Smooth muscle cell of the brain vasculature (primary cell): ENCODE measurements at regions not wholly inside any gene's neighbourhood (a gene's known extent, or its start where the extent isn't known, plus 50 kb on each side); places are given as distances from the start of the nearest gene placed in this dataset.
A peak's percentile ranks its signal among the peaks of the same experiment; 100 is the strongest.
"Not testable (repeated sequence)": the region's sequence is repeated elsewhere in the genome, so short reads cannot be mapped to it uniquely, and the experiment has no call there.

ENCODE experiments used
- DNase-seq: peaks from one replicate; pipeline ENCODE4 v3.0.0-alpha.2; 2012; ENCODE audit warnings: low read depth, low spot score

DNA sequence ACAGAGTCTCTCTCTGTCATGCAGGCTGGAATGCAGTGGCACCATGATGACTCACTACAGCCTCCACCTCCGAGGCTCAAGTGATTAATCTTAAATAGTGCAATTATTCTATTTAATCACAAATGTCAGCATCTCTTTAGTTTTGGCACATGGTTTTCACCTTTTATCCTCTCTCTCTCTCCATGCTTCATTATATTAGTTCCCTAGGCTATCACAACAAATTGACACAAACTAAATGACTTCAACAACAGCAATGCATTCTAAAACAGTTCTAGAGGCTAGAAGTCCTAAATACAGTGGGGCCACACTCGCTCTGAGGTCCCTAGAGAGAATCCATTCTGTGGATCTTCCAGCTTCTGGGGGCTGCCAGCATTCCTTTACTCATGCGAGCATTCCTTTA is 178.2 kb upstream of the ZNG1F start:
- DNase-seq, result not testable (repeated sequence)

- not testable (repeated sequence) for DNase-seq
Measured at GRCh38 chr9:41361790-41362189, 172.7 kb upstream of the ZNG1F start.

DNA sequence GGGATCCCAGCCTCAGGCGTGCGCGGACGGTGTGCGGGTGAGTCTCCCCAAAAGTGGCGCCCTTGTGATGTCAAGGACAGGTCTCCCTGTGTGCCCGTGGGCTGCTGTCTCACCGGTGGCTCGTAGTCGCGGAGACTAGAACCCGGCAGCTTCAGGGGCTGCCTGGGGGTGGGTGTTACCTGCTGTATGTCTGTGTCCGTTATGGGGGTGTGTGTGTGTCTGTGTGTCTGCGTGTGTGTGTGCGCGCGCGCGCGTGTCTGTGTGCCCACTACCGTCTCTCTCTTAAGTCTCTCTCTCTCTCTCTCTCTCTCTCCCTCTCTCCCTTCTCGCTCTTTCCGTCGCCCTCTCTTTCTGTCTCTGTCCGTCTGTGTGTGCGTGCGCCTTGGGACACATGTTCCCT is 170.0 kb upstream of the ZNG1F start:
- not testable (repeated sequence) for DNase-seq

DNA sequence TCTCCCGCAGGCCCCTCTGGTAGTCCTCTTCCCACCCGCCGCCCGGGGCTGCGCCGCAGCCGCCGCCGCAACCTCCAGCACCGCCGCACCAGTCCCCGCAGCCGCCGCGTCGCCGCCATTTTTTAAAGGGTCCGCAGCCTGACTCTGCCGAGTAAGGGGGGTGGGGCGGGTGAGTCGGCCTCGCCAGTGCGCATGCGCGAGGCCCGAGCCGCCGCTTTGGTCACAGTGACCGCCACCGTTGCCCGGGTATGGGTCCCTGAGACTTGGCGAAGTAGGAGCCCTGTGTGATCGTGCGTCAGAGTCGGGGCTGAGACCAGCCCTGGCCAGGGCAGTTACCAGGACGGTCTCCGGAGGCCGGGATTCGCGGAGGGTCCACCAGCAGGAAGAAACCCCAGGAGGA is 169.6 kb upstream of the ZNG1F start:
- peak; percentile 12 for DNase-seq

GRCh38 chr9:41357918-41358404 is 168.8 kb upstream of the ZNG1F start:
- not testable (repeated sequence) for DNase-seq

- not testable (repeated sequence) for DNase-seq
Measured at GRCh38 chr9:41357350-41357748, 168.2 kb upstream of the ZNG1F start.

GRCh38 chr9:41356588-41357349 is 167.7 kb upstream of the ZNG1F start:
- DNase-seq, result peak; percentile 18

- not testable (repeated sequence) for DNase-seq
Measured at GRCh38 chr9:41355712-41356450, 166.8 kb upstream of the ZNG1F start.

DNA sequence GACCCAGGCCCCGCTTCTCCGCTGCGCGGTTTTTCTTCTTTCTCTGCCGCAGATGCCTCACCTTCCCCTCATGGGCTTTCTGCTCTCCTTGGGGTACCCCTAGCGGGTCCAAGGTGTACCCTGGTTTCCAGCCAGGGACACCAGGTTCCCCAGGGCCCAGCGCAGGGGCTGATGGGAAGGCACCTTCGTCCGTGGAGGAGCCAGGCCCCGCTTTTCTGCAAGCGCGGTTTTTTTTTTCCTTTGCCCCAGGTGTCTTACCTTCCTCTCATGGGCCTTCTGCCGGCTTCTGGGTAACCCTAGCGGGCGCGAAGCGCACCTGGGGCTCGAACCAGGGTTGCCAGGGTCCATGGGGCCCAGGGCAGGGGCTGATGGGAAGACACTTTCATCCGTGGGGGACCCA is 165.9 kb upstream of the ZNG1F start:
- not testable (repeated sequence) for DNase-seq

DNA sequence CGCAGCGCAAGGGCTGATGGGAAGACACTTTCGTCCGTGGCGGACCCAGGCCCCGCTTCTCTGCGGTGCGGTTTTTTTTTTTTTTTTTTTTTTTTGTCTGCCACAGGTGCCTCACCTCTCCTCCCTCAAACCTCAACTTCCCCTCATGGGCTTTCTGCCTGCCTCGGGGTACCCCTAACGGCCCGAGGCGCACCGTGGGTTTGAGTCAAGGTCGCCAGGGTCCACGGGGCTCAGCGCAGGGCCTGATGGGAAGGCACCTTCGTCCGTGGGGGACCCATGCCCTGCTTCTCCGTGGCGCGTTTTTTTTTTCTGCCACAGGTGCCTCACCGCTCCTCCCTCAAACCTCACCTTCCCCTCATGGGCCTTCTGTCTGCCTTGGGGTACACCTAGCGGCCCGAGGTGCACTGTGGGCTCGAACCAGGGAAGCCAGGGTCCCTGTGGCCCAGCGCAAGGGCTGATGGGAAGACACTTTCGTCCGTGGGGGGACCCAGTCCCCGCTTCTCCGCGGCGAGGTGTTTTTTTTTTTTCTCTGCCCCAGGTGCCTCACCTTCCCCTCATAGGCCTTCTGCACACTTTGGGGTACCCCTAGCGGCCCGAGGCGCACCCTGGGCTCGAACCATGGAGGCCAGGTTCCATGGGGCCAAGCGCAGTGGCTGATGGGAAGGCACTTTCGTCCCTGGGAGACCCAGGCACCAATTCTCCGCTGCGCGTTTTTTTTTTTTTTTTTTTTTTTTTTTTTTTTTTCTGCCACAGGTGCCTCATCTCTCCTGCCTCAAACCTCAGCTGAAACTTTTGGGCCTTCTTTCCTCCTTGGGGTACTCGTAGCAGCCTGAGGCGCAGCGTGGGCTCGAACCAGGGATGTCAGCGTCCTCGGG is 165.2 kb upstream of the ZNG1F start:
- not testable (repeated sequence) for DNase-seq

DNA sequence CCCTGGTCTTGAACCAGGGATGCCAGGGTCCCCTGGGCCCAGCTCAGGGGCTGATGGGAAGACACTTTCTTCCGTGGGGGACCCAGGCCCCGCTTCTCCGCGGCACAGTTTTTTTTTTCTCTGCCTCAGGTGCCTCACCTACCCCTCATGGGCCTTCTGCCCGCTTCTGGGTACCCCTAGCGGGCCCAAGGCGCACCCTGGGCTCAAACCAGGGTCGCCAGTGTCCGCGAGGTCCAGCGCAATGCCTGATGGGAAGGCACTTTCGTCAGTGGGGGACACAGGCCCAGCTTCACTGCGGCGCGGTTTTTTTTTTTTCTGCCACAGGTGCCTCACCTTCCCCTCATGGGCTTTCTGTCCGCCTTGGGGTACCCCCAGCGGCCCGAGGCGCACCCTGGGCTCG is 163.9 kb upstream of the ZNG1F start:
- DNase-seq, result not testable (repeated sequence)

- DNase-seq, result not testable (repeated sequence)
Measured at GRCh38 chr9:41352390-41352789, 163.3 kb upstream of the ZNG1F start.

DNA sequence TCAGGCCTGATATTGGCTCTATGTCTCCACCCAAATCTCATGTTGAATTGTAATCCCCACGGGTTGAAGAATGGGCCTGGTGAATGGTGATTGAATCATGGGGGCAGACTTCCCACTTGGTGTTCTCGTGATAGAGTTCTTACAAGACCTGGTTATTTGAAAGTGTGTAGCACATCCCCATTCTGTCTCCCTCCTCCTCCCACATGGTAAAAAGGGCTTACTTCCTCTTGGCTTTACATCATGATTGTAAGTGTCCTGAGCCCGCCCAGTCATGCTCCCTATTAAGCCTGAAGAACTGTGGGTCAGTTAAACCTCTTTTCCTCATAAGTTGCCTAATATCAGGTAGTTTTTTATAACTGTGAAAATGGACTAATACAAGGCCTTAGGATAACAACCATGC is 158.8 kb upstream of the ZNG1F start:
- not testable (repeated sequence) for DNase-seq

DNA sequence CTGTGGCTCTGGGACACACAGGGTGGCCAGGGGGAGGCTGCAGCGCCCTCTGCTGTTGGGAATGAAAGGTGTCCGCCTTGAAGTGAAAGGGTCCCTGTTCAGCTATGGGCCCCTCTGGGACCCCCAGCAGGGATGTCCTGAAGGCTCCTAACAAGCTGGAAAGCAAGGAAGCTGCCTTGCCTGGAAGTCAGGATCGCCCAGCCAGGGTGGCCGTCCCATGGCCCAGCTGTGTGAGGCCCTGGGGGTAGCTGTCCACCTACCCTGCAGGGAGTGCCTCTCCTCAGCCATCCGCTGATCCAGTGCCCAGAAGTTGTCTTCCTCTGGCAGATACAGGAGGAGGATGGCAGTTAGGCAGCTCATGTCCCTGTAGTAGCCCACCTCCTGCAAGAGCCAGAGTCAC is 143.4 kb upstream of the ZNG1F start:
- not testable (repeated sequence) for DNase-seq

DNA sequence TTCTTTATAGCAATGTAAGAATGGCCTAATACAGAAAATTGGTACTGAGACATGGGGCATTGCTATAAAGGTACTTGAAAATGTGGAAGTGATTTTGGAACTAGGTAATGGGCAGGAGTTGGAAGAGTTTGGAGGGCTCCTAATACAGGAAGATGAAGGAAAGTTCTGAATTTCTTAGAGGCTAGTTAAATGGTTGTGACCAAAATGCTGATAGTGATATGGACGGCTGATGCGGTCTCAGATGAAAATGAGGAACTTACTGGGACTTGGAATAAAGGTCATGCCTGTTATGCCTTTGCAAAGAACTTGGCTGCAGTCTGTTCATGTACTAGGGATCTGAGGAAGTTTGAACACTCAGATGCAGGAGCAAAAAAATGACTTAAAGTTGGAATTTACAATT is 132.2 kb upstream of the ZNG1F start:
- not testable (repeated sequence) for DNase-seq

DNA sequence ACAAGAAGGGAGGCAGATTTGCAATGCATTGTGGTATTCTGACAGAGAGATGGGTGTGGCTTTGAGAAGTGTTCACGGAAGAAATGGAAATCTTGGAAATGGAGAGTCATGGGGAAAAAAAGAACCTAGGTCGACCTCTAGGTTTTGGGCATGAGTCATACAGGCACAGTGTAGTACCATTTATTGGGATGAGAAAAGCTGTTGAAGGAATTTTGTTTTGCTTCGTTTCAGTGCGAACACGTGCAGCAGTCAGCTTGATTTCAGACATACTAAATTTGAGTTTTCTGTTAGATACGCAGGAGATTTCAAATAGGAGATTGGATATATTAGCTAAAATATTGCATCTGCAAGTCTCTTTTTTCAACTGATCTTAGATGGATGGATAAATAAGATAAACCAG is 119.8 kb upstream of the ZNG1F start:
- not testable (repeated sequence) for DNase-seq

- DNase-seq, result not testable (repeated sequence)
Measured at GRCh38 chr9:41285744-41286143, 96.6 kb upstream of the ZNG1F start.

GRCh38 chr9:41280299-41281238 is 91.5 kb upstream of the ZNG1F start:
- DNase-seq, result not testable (repeated sequence)

DNA sequence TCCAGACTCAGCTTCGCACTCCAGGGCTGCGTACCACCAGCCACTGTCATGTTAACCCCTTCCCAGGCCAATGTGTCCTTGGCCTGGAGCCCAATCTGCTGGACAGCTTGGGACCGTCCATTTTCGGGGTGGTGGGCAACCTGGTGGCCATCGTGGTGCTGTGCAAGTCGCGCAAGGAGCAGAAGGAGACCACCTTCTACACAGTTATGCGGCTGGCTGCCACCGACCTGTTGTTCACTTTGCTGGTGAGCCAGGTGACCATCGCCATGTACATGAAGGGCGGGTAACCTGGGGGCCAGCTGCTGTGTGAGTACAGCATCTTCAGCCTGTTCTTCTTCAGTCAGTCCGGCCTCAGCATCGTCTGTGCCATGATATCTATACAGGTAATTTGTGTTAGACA is 90.3 kb upstream of the ZNG1F start:
- not testable (repeated sequence) for DNase-seq

DNA sequence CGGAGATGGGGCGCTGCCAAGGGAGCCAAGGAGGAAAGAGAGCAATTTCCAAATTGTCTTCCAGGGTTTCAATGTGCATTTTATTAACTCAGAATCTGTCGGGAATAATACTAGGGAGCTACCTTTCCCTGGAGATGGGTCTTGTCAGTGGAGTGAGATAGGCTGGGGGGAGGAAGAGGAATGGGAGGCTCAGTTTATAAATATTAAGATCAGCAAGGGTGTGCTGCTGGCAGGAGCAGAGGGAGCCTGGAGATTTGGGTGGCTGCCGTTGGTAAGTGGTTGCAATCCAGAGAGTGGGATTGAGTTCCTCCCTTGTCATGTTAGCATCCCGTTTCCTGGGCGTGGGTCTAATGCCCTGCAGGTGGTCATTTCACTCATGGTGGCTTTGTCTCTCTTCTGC is 89.9 kb upstream of the ZNG1F start:
- not testable (repeated sequence) for DNase-seq
